RWPE1 (cell line): ENCODE measurements at regions not wholly inside any gene's neighbourhood (a gene's known extent, or its start where the extent isn't known, plus 50 kb on each side); places are given as distances from the start of the nearest gene placed in this dataset.

Source experiments
- CTCF ChIA-PET: fragments of 350-600 bp; sonication (Branson Sonifier 250); formaldehyde crosslinking; extraction: SDS; loops from one replicate; lab custom pipeline; 2021; lab: Yijun Ruan, JAX
- POLR2A ChIA-PET: fragments of 400-600 bp; formaldehyde crosslinking; extraction: SDS; loops from one replicate; lab custom pipeline; 2020; ENCODE audit warnings: antibody characterized with exemption; ENCODE audit not compliant: low non-redundant PET; lab: Yijun Ruan, JAX
- DNase-seq: peaks from one replicate; pipeline ENCODE4 v3.0.0; 2012; ENCODE audit warnings: low spot score
- H3K27ac ChIP-seq: fragments of 450-650 bp; 2 replicates; pipeline ENCODE4 v1.5.1; 2017
- TF ChIP-seq, protein P1 (sequence below): fragments of 450-650 bp; conservative IDR thresholded peaks from 2 replicates; pipeline ENCODE4 v1.5.1; 2017; ENCODE audit warnings: low read depth, mild to moderate bottlenecking

DNA sequence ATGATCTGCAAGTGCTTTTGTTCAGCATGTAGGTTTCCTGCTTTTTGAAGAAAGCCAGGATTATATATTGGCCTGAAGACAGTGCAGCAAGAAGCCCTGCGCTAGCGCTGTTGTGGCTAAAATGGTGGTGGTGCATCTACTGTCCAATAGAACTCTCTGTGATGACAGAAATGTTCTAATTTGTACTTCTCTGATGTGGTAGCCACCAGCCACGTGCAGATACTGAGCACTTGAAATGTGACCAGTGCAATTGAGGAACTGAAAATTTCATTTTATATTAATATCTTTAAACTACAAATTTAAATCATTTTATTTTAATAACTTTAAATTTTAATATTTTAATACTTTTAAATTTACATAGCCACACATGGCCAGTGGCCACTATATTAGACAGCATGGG, 73.0 kb upstream of the PAX6 start:
- POLR2A ChIA-PET = no interaction called here

DNA sequence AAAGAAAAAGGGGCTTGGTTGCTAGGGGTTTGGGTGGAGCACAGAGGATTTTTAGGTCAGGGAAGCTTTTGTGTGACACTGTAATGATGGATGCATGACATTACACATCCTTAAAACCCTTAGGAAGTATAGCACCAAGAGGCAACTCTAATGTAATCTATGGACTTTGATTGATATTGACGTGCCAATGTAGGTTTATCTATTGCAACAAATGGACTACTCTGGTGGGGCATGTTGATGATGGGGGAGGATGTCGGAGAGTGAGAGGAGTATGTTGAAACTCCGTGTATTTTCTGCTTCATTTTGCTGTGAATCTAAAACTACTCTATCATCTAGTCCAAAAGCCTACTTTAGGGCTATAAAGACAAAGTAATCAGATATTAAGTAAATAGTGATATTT, 72.3 kb upstream of the PAX6 start:
- ChIA-PET CTCF (no interaction called here), POLR2A (no interaction called here)
- no peak for DNase-seq
- no peak overlapping the region for H3K27ac ChIP-seq
- TF ChIP-seq, protein P1, sequence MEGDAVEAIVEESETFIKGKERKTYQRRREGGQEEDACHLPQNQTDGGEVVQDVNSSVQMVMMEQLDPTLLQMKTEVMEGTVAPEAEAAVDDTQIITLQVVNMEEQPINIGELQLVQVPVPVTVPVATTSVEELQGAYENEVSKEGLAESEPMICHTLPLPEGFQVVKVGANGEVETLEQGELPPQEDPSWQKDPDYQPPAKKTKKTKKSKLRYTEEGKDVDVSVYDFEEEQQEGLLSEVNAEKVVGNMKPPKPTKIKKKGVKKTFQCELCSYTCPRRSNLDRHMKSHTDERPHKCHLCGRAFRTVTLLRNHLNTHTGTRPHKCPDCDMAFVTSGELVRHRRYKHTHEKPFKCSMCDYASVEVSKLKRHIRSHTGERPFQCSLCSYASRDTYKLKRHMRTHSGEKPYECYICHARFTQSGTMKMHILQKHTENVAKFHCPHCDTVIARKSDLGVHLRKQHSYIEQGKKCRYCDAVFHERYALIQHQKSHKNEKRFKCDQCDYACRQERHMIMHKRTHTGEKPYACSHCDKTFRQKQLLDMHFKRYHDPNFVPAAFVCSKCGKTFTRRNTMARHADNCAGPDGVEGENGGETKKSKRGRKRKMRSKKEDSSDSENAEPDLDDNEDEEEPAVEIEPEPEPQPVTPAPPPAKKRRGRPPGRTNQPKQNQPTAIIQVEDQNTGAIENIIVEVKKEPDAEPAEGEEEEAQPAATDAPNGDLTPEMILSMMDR = no peak

More for the DNA sequence above, 73.0 kb upstream of the PAX6 start:
- TF ChIP-seq, protein P1 = no peak
- H3K27ac ChIP-seq = no peak overlapping the region
- no peak for DNase-seq
- CTCF ChIA-PET = no interaction called here

- TF ChIP-seq, protein P1 = no peak
- POLR2A ChIA-PET = no interaction called here
- no peak overlapping the region for H3K27ac ChIP-seq
- DNase-seq = no peak
- CTCF ChIA-PET = interaction anchor here (0.8 kb wide), 1 partner anchor 74 kb away, joined by 4 read pairs; no protein-coding TSS in a partner anchor
Observed at GRCh38 chr11:31882951-31883392, 71.8 kb upstream of the PAX6 start.

DNA sequence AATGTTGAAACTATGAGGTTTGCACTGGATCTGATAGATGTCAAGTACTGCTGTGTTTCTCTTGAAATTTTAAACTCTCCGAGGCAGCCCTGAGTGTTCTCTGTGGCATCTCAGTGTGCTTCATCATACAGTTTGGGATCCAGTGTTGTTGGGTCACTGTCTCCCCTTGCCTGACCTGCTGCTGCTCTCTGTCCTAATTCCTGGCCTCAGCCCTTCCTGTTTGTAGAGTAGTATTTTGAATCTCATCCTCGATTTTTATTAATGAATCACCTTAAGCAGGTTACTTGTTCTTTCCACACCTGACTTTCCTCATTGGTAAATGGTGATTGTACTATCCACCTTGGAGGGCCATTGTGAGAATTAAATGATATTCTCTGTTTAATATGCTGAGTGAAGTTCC, 70.7 kb upstream of the PAX6 start:
- ChIA-PET POLR2A (no interaction called here), CTCF (interaction anchor here (0.6 kb wide), 1 partner anchor 177 kb away, joined by 3 read pairs; no protein-coding TSS in a partner anchor)
- TF ChIP-seq, protein P1 = no peak
- no peak overlapping the region for H3K27ac ChIP-seq
- DNase-seq = no peak

DNA sequence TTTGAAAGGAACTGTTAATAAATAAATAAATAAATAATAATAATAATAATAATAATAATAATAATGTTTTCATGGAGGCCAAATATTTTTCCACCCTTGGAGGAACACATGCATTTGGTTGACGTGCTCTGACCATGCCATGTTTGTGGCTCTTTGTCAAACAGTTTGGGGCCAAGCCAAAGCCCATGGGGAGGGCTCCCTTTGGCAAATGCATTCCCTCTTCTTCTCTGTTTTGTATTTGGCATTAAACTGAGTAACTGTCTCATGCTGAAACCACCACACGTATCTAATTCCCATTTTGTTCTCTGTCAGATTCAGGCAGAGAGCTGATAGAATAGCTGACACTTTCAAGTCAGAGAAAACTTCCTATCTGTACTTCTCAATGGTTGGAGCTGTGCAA, 68.6 kb upstream of the PAX6 start:
- ChIA-PET CTCF (no interaction called here), POLR2A (no interaction called here)
- H3K27ac ChIP-seq = no peak overlapping the region
- no peak for DNase-seq
- TF ChIP-seq, protein P1 = no peak

DNA sequence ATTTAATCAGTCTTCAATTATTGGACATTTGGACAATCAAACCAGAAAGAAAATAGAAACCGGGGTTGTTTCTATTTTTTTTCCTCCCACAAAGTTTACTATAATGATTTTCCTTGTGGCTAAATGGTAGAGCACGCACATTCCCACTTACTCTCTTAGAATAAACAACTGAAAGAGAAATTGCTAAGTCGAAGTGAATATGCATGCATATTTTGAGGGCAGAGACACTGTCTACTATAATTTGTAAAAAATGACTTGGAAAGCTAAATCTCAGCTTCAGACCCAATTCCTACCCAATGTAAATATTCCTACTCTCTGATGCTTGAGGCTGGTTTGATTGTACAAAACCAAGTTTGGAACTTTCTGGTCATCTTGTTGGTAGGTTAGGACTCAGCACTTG, 66.7 kb upstream of the PAX6 start:
- no peak overlapping the region for H3K27ac ChIP-seq
- ChIA-PET CTCF (interaction anchor here (0.6 kb wide), 1 partner anchor 203 kb away, joined by 5 read pairs; no protein-coding TSS in a partner anchor), POLR2A (no interaction called here)
- TF ChIP-seq, protein P1 = no peak
- no peak for DNase-seq

DNA sequence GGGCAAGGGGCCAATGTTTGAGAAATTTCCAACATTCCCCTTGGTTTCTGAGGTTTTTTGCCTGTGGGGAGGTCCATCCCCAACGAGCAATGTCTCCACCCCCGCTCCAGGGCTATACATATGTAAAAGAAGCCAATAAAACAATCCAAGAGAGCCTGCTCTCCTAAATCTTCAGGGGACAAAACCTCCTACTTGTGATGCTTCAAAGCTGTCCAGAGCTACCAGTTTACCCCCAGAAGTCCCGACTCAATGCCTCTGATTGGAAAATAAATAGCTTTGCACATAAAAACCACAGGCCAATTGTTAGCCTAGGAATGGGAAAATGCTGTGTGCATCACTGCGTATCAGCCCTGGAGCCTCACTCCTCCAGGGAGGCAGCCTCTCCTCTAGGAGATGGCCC, 66.0 kb upstream of the PAX6 start:
- DNase-seq = no peak
- ChIA-PET POLR2A (no interaction called here), CTCF (interaction anchor here (0.5 to 0.6 kb wide), 3 partner anchors 36 to 673 kb away, joined by 3 to 5 read pairs (median 3); no protein-coding TSS in a partner anchor)
- H3K27ac ChIP-seq = no peak overlapping the region
- TF ChIP-seq, protein P1 = no peak
